ENCODE measurements at regions not wholly inside any gene's neighbourhood (a gene's known extent, or its start where the extent isn't known, plus 50 kb on each side); places are given as distances from the start of the nearest gene placed in this dataset.

DNA sequence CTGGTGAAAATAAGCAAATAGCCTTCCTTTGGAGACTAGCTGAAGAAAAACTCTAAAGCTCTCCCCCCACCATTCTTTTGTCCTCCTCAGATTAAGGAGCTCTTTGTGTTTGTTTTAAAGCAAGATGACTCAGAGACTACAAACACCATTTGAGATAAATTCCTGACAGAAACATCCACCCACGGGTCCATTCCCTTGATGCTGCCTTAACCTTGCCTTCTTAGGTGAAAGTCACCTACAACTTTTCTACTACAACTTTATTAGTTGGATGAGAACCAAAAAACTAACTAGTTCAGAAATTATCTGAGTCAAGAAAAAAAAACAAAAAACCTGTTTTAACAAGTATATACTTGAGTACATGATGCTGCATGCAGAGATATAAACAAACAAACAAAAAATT is 831.1 kb downstream of the NR2F1-AS1 start:
- TF ChIP-seq, protein P1, sequence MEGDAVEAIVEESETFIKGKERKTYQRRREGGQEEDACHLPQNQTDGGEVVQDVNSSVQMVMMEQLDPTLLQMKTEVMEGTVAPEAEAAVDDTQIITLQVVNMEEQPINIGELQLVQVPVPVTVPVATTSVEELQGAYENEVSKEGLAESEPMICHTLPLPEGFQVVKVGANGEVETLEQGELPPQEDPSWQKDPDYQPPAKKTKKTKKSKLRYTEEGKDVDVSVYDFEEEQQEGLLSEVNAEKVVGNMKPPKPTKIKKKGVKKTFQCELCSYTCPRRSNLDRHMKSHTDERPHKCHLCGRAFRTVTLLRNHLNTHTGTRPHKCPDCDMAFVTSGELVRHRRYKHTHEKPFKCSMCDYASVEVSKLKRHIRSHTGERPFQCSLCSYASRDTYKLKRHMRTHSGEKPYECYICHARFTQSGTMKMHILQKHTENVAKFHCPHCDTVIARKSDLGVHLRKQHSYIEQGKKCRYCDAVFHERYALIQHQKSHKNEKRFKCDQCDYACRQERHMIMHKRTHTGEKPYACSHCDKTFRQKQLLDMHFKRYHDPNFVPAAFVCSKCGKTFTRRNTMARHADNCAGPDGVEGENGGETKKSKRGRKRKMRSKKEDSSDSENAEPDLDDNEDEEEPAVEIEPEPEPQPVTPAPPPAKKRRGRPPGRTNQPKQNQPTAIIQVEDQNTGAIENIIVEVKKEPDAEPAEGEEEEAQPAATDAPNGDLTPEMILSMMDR (IDR thresholded peaks at IDR 0.05): no peak
- no peak for TF ChIP-seq EP300 (IDR thresholded peaks at IDR 0.05)
